ENCODE measurements at regions not wholly inside any gene's neighbourhood (a gene's known extent, or its start where the extent isn't known, plus 50 kb on each side); places are given as distances from the start of the nearest gene placed in this dataset.

DNA sequence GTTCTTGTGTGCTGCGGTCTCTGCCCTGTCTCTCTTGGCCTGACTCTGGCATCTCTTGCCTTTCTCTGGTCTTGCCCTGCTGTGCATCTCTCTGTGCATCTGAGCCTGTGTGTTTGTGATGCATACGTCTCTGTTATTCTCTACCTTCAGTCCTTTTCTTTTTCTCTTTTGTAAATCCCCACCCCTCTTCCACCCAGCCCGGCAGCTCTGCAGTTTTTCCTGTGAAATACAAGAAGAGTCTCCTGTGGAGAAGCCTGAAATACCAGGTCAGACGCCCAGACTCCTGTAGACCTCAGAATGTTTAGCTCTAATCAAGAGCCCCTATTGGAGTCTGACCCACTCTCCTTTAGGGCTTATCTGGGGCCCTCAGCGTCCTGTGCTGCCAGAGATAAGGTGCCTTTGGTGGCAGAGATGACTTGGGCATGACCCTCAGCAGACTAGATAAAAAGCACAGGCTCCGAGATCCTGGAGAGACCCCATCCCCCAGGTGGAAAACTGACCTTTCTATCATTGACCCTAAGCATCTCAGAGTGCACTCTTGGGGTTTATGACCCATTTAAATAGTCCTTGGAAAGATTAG lies 167.5 kb upstream of the SRRM4 start:
- TF ChIP-seq, protein P1, sequence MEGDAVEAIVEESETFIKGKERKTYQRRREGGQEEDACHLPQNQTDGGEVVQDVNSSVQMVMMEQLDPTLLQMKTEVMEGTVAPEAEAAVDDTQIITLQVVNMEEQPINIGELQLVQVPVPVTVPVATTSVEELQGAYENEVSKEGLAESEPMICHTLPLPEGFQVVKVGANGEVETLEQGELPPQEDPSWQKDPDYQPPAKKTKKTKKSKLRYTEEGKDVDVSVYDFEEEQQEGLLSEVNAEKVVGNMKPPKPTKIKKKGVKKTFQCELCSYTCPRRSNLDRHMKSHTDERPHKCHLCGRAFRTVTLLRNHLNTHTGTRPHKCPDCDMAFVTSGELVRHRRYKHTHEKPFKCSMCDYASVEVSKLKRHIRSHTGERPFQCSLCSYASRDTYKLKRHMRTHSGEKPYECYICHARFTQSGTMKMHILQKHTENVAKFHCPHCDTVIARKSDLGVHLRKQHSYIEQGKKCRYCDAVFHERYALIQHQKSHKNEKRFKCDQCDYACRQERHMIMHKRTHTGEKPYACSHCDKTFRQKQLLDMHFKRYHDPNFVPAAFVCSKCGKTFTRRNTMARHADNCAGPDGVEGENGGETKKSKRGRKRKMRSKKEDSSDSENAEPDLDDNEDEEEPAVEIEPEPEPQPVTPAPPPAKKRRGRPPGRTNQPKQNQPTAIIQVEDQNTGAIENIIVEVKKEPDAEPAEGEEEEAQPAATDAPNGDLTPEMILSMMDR (conservative IDR thresholded peaks at IDR 0.05; ENCODE audit: low read depth in 2 of 2), result no peak
- no peak for TF ChIP-seq EZH2phosphoT487 (IDR thresholded peaks at IDR 0.05; ENCODE audit: unreplicated experiment)

All from GM23338 (cell line).